Epithelial cell of prostate (primary cell): ENCODE measurements at regions not wholly inside any gene's neighbourhood (a gene's known extent, or its start where the extent isn't known, plus 50 kb on each side); places are given as distances from the start of the nearest gene placed in this dataset.
"Not testable (repeated sequence)": the region's sequence is repeated elsewhere in the genome, so short reads cannot be mapped to it uniquely, and the experiment has no call there.

Experiments
- DNase-seq: peaks from one replicate; pipeline ENCODE4 v3.0.0-alpha.2; 2011; ENCODE audit warnings: low read depth, low spot score
- H3K27ac ChIP-seq: fragments of 450-650 bp; 2 replicates; pipeline ENCODE4 v1.5.1; 2017; ENCODE audit warnings: mild to moderate bottlenecking

GRCh38 chr4:169342906-169343564, 72.3 kb upstream of the SH3RF1 start:
- H3K27ac ChIP-seq = no peak overlapping the region
- DNase-seq = no peak

GRCh38 chr4:169342159-169342860, 71.6 kb upstream of the SH3RF1 start:
- no peak for DNase-seq
- H3K27ac ChIP-seq = no peak overlapping the region

- H3K27ac ChIP-seq = no peak overlapping the region
- no peak for DNase-seq
Observed at GRCh38 chr4:169341490-169341889, 70.7 kb upstream of the SH3RF1 start.

GRCh38 chr4:169340834-169341233, 70.1 kb upstream of the SH3RF1 start:
- no peak for DNase-seq
- H3K27ac ChIP-seq = no peak overlapping the region

GRCh38 chr4:169338241-169338640, 67.5 kb upstream of the SH3RF1 start:
- H3K27ac ChIP-seq = peak overlapping the region; percentile 48
- DNase-seq = no peak

- H3K27ac ChIP-seq = peak overlapping the region; percentile 48
- DNase-seq = no peak
Observed at GRCh38 chr4:169337510-169337909, 66.8 kb upstream of the SH3RF1 start.

GRCh38 chr4:169335331-169335730, 64.6 kb upstream of the SH3RF1 start:
- peak; percentile 68 for DNase-seq
- H3K27ac ChIP-seq = peak overlapping the region; percentile 80

- H3K27ac ChIP-seq = peak overlapping the region; percentile 80
- DNase-seq = no peak
Observed at GRCh38 chr4:169334335-169334734, 63.6 kb upstream of the SH3RF1 start.

- no peak for DNase-seq
- no peak overlapping the region for H3K27ac ChIP-seq
Observed at GRCh38 chr4:169333265-169333664, 62.5 kb upstream of the SH3RF1 start.

- no peak overlapping the region for H3K27ac ChIP-seq
- DNase-seq = no peak
Observed at GRCh38 chr4:169332583-169332982, 61.8 kb upstream of the SH3RF1 start.

GRCh38 chr4:169330811-169331210, 60.1 kb upstream of the SH3RF1 start:
- no peak for DNase-seq
- no peak overlapping the region for H3K27ac ChIP-seq

GRCh38 chr4:169330095-169330494, 59.3 kb upstream of the SH3RF1 start:
- no peak overlapping the region for H3K27ac ChIP-seq
- DNase-seq = no peak

GRCh38 chr4:169327951-169328350, 57.2 kb upstream of the SH3RF1 start:
- H3K27ac ChIP-seq = no peak overlapping the region
- no peak for DNase-seq

- H3K27ac ChIP-seq, DNase-seq: not testable (repeated sequence)
Observed at GRCh38 chr4:169323925-169324324, 53.2 kb upstream of the SH3RF1 start.

- not testable (repeated sequence) for DNase-seq, H3K27ac ChIP-seq
Observed at GRCh38 chr4:169322833-169323232, 52.1 kb upstream of the SH3RF1 start.
